ENCODE measurements at regions not wholly inside any gene's neighbourhood (a gene's known extent, or its start where the extent isn't known, plus 50 kb on each side); places are given as distances from the start of the nearest gene placed in this dataset.

DNA sequence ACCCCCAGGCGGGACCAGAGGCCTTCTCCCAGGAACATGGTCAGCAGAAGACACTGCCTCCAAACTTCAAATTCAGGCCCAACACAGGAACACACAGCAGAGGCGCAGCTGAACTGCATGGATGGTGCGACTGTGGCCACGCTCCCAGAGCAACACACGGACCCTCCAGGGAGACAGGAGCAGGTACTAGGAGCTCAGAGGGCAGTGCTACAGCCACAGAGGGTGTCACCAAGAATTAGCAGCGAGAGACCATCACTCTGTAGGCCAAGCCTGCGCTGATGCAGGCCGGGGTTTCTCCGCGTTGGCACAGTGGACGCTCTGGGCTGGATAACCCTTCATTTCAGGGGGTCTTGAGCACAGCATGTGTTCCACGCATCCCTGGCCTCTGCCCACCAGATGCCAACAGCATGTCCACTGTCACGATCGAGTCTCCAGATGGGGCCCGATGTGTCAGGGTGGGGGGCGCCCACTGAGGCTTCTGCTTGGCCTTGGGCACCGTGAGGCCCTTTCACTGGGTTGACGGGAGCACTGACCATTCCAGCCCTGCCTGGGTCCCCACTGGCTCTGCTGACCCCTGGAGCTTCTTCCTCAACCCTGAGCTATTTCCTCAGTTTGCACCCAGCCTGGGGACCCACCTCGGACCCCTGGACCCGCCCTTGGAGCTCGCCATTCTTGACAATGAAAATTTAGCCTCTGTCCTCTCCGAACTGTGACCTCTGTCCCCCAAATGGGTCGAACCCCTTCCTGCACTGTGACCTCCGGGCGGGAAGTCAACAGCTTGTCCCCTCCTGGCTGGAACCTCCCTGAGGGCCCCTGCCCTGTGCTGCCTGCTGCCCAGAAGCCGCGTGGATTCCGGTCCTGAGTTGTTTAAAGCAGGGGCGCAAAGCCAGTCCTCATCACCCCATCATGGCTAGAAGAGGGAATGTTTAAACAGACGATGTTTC, 239.4 kb downstream of the DLL1 start:
- H3K4me3 ChIP-seq (ENCODE audit: low read depth, low read length) = no peak overlapping the region
- DNase-seq (ENCODE audit: low read depth) = no peak
- TF ChIP-seq, protein P1, sequence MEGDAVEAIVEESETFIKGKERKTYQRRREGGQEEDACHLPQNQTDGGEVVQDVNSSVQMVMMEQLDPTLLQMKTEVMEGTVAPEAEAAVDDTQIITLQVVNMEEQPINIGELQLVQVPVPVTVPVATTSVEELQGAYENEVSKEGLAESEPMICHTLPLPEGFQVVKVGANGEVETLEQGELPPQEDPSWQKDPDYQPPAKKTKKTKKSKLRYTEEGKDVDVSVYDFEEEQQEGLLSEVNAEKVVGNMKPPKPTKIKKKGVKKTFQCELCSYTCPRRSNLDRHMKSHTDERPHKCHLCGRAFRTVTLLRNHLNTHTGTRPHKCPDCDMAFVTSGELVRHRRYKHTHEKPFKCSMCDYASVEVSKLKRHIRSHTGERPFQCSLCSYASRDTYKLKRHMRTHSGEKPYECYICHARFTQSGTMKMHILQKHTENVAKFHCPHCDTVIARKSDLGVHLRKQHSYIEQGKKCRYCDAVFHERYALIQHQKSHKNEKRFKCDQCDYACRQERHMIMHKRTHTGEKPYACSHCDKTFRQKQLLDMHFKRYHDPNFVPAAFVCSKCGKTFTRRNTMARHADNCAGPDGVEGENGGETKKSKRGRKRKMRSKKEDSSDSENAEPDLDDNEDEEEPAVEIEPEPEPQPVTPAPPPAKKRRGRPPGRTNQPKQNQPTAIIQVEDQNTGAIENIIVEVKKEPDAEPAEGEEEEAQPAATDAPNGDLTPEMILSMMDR (conservative IDR thresholded peaks at IDR 0.05; ENCODE audit: low read depth, low read length) = no peak

DNA sequence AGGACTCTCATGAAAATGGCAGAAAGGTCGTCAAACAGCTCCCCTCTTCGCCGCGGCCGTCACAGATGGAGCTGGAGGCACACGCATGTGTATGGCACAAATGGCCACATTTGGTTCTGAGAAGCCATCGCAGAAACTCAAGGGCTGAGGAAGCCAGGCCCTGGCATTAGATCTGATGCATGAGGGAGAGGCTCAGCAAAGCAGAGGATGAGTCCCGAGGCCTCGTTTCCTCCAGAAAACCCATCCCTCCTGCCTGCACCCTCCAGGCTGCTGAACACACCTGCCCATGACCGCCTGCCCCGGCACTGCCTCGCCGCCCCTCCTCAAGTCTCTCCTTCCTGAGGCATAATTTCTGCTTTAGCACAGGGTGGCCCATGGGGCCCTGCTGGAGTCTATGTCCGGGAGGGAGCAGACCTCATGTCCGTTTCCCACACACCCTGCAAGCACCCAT, 240.3 kb downstream of the DLL1 start:
- no peak for DNase-seq (ENCODE audit: low read depth)
- TF ChIP-seq, protein P1 (conservative IDR thresholded peaks at IDR 0.05; ENCODE audit: low read depth, low read length) = no peak
- H3K4me3 ChIP-seq (ENCODE audit: low read depth, low read length) = no peak overlapping the region

- no peak overlapping the region for H3K4me3 ChIP-seq (ENCODE audit: low read depth, low read length)
- no peak for DNase-seq (ENCODE audit: low read depth)
- TF ChIP-seq, protein P1 (conservative IDR thresholded peaks at IDR 0.05; ENCODE audit: low read depth, low read length) = no peak
Measured at GRCh38 chr6:170049641-170050561, 241.0 kb downstream of the DLL1 start.

GRCh38 chr6:170048615-170049256, 242.1 kb downstream of the DLL1 start:
- H3K4me3 ChIP-seq (ENCODE audit: low read depth, low read length) = no peak overlapping the region
- TF ChIP-seq, protein P1 (conservative IDR thresholded peaks at IDR 0.05; ENCODE audit: low read depth, low read length) = no peak
- no peak for DNase-seq (ENCODE audit: low read depth)

DNA sequence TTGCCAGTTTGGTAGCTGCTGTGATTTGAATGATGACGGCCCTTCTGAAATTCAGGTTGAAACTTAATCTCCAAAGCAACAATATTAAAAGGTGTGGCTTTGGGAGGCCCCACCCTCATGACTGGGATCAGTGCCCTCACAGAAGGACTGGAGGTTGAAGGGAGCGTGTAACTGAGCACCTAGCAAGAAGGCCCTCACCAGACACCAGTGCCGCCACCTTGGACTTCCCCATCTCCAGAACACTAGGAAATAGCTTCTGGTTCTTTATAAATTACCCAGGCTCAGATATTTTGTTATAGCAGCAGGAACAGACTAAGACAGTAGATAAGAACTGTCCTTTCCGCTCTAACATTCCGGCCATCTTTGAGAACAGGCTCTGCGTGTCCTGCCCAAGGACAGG, 243.1 kb downstream of the DLL1 start:
- DNase-seq (ENCODE audit: low read depth) = no peak
- H3K4me3 ChIP-seq (ENCODE audit: low read depth, low read length) = no peak overlapping the region
- TF ChIP-seq, protein P1 (conservative IDR thresholded peaks at IDR 0.05; ENCODE audit: low read depth, low read length) = no peak

DNA sequence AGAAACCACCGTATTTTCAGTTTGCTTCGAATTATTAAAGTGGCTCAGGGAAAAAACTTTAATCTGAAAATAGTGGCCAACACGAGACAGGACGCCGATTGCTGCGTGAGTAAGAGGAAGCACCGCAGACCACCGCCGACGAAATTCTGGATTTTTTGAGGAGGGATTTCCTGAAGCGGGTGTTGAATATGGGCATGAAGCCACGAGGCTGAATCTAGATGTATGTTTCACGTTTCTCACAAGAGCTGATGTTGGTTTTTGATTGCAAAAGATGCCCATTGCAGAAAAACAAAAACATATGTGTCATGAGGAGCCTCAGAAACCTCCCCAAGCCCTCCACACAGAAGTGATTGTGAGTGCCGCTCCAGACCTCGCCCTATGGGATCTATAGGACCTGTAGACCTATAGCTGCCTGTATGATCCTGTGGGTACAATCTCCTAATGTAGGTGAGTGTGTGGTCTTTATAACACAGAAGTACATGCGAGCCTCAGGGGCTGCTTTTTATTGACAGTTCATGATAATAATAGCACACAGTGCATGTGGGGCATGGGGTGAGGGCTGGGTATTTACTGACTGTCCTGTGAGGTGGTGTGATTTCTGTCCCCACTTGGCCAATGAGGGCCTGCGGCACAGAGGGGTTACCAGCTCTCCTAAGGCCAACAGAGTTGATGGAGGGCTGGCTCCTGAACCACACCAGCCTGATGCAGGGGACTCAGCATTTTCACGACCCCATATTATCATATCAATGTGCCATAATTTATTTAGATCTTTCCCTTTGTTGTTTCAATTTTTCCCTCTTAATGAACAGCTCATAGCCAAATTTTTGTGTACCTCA, 243.9 kb downstream of the DLL1 start:
- H3K4me3 ChIP-seq (ENCODE audit: low read depth, low read length) = no peak overlapping the region
- TF ChIP-seq, protein P1 (conservative IDR thresholded peaks at IDR 0.05; ENCODE audit: low read depth, low read length) = no peak
- no peak for DNase-seq (ENCODE audit: low read depth)

All from epithelial cell of proximal tubule (primary cell).